ENCODE measurements at regions not wholly inside any gene's neighbourhood (a gene's known extent, or its start where the extent isn't known, plus 50 kb on each side); places are given as distances from the start of the nearest gene placed in this dataset.
A peak's percentile ranks its signal among the peaks of the same experiment; 100 is the strongest.

DNA sequence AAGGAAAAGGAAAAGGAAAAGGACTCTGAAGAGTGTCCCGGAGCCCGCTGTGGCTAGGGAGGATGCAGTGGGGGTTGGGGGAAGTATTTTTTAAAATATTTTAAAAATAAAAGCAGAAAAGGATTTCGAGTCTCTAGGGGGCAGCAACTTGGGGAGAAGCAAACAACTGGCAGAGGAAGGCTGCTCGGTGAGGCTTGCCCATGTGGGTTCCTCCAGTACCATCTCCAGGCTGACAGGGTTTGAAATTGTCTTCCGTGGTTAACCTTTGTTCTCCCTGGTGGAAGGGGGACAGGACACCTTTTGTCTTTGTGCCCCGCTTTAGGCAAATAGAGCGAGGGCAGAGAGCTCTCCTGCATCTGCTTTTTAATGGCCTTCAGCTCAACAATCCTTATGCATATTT is 60.4 kb upstream of the SNX9 start:
- TF ChIP-seq EZH2phosphoT487 (IDR thresholded peaks at IDR 0.05; ENCODE audit: borderline replicate concordance, low read depth): no peak
- no peak for TF ChIP-seq NFIC (IDR thresholded peaks at IDR 0.05; ENCODE audit: borderline replicate concordance)
- TF ChIP-seq, protein P1, sequence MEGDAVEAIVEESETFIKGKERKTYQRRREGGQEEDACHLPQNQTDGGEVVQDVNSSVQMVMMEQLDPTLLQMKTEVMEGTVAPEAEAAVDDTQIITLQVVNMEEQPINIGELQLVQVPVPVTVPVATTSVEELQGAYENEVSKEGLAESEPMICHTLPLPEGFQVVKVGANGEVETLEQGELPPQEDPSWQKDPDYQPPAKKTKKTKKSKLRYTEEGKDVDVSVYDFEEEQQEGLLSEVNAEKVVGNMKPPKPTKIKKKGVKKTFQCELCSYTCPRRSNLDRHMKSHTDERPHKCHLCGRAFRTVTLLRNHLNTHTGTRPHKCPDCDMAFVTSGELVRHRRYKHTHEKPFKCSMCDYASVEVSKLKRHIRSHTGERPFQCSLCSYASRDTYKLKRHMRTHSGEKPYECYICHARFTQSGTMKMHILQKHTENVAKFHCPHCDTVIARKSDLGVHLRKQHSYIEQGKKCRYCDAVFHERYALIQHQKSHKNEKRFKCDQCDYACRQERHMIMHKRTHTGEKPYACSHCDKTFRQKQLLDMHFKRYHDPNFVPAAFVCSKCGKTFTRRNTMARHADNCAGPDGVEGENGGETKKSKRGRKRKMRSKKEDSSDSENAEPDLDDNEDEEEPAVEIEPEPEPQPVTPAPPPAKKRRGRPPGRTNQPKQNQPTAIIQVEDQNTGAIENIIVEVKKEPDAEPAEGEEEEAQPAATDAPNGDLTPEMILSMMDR (IDR thresholded peaks at IDR 0.05): peak; percentile 31
- TF ChIP-seq, protein P2, sequence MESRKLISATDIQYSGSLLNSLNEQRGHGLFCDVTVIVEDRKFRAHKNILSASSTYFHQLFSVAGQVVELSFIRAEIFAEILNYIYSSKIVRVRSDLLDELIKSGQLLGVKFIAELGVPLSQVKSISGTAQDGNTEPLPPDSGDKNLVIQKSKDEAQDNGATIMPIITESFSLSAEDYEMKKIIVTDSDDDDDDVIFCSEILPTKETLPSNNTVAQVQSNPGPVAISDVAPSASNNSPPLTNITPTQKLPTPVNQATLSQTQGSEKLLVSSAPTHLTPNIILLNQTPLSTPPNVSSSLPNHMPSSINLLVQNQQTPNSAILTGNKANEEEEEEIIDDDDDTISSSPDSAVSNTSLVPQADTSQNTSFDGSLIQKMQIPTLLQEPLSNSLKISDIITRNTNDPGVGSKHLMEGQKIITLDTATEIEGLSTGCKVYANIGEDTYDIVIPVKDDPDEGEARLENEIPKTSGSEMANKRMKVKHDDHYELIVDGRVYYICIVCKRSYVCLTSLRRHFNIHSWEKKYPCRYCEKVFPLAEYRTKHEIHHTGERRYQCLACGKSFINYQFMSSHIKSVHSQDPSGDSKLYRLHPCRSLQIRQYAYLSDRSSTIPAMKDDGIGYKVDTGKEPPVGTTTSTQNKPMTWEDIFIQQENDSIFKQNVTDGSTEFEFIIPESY (IDR thresholded peaks at IDR 0.05; ENCODE audit: borderline replicate concordance, low read depth): no peak
- TF ChIP-seq, protein P3, sequence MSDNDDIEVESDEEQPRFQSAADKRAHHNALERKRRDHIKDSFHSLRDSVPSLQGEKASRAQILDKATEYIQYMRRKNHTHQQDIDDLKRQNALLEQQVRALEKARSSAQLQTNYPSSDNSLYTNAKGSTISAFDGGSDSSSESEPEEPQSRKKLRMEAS (IDR thresholded peaks at IDR 0.05; ENCODE audit: low read depth): no peak
- TF ChIP-seq, protein P4, sequence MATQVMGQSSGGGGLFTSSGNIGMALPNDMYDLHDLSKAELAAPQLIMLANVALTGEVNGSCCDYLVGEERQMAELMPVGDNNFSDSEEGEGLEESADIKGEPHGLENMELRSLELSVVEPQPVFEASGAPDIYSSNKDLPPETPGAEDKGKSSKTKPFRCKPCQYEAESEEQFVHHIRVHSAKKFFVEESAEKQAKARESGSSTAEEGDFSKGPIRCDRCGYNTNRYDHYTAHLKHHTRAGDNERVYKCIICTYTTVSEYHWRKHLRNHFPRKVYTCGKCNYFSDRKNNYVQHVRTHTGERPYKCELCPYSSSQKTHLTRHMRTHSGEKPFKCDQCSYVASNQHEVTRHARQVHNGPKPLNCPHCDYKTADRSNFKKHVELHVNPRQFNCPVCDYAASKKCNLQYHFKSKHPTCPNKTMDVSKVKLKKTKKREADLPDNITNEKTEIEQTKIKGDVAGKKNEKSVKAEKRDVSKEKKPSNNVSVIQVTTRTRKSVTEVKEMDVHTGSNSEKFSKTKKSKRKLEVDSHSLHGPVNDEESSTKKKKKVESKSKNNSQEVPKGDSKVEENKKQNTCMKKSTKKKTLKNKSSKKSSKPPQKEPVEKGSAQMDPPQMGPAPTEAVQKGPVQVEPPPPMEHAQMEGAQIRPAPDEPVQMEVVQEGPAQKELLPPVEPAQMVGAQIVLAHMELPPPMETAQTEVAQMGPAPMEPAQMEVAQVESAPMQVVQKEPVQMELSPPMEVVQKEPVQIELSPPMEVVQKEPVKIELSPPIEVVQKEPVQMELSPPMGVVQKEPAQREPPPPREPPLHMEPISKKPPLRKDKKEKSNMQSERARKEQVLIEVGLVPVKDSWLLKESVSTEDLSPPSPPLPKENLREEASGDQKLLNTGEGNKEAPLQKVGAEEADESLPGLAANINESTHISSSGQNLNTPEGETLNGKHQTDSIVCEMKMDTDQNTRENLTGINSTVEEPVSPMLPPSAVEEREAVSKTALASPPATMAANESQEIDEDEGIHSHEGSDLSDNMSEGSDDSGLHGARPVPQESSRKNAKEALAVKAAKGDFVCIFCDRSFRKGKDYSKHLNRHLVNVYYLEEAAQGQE (IDR thresholded peaks at IDR 0.05; ENCODE audit: low read depth, low read length): no peak
- TF ChIP-seq, protein P5, sequence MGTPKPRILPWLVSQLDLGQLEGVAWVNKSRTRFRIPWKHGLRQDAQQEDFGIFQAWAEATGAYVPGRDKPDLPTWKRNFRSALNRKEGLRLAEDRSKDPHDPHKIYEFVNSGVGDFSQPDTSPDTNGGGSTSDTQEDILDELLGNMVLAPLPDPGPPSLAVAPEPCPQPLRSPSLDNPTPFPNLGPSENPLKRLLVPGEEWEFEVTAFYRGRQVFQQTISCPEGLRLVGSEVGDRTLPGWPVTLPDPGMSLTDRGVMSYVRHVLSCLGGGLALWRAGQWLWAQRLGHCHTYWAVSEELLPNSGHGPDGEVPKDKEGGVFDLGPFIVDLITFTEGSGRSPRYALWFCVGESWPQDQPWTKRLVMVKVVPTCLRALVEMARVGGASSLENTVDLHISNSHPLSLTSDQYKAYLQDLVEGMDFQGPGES (IDR thresholded peaks at IDR 0.05; ENCODE audit: low read depth, low read length): no peak
- no peak for TF ChIP-seq GABPA (IDR thresholded peaks at IDR 0.05; ENCODE audit: low read depth)
- no peak for TF ChIP-seq NRF1 (IDR thresholded peaks at IDR 0.05; ENCODE audit: low read depth, low read length)

Data from SK-N-SH (cell line).